ENCODE measurements at regions not wholly inside any gene's neighbourhood (a gene's known extent, or its start where the extent isn't known, plus 50 kb on each side); places are given as distances from the start of the nearest gene placed in this dataset.
"Not testable (repeated sequence)": the region's sequence is repeated elsewhere in the genome, so short reads cannot be mapped to it uniquely, and the experiment has no call there.

- no peak for DNase-seq (ENCODE audit: low read depth, low spot score)
These were observed 1223.9 kb downstream of the BRINP3 start for GRCh38 chr1:189253601-189254350.

GRCh38 chr1:189261128-189261527 lies 1216.5 kb downstream of the BRINP3 start:
- H3K27ac ChIP-seq; DNase-seq (ENCODE audit: low read depth, low spot score): not testable (repeated sequence)

More at GRCh38 chr1:189253601-189254350, 1223.9 kb downstream of the BRINP3 start:
- no peak overlapping the region for H3K27ac ChIP-seq

GRCh38 chr1:189269011-189269410 lies 1208.7 kb downstream of the BRINP3 start:
- no peak for DNase-seq (ENCODE audit: low read depth, low spot score)
- H3K27ac ChIP-seq = no peak overlapping the region

GRCh38 chr1:189274267-189274666 lies 1203.4 kb downstream of the BRINP3 start:
- H3K27ac ChIP-seq = no peak overlapping the region
- no peak for DNase-seq (ENCODE audit: low read depth, low spot score)

GRCh38 chr1:189275796-189276195 lies 1201.9 kb downstream of the BRINP3 start:
- DNase-seq (ENCODE audit: low read depth, low spot score) = no peak
- H3K27ac ChIP-seq = no peak overlapping the region

- DNase-seq (ENCODE audit: low read depth, low spot score) = no peak
These were observed 1188.3 kb downstream of the BRINP3 start for GRCh38 chr1:189289346-189289745.

GRCh38 chr1:189301235-189301634 lies 1176.4 kb downstream of the BRINP3 start:
- no peak overlapping the region for H3K27ac ChIP-seq
- no peak for DNase-seq (ENCODE audit: low read depth, low spot score)

More at GRCh38 chr1:189289346-189289745, 1188.3 kb downstream of the BRINP3 start:
- no peak overlapping the region for H3K27ac ChIP-seq

GRCh38 chr1:189305279-189305678 lies 1172.4 kb downstream of the BRINP3 start:
- H3K27ac ChIP-seq = no peak overlapping the region
- no peak for DNase-seq (ENCODE audit: low read depth, low spot score)

GRCh38 chr1:189311915-189312314 lies 1165.7 kb downstream of the BRINP3 start:
- no peak overlapping the region for H3K27ac ChIP-seq
- no peak for DNase-seq (ENCODE audit: low read depth, low spot score)

GRCh38 chr1:189312499-189312898 lies 1165.2 kb downstream of the BRINP3 start:
- no peak overlapping the region for H3K27ac ChIP-seq
- DNase-seq (ENCODE audit: low read depth, low spot score) = no peak

GRCh38 chr1:189313488-189313887 lies 1164.2 kb downstream of the BRINP3 start:
- DNase-seq (ENCODE audit: low read depth, low spot score) = no peak
- H3K27ac ChIP-seq = no peak overlapping the region

GRCh38 chr1:189315035-189315901 lies 1162.4 kb downstream of the BRINP3 start:
- no peak overlapping the region for H3K27ac ChIP-seq
- no peak for DNase-seq (ENCODE audit: low read depth, low spot score)

- DNase-seq (ENCODE audit: low read depth, low spot score) = no peak
- no peak overlapping the region for H3K27ac ChIP-seq
These were observed 1154.6 kb downstream of the BRINP3 start for GRCh38 chr1:189323091-189323490.

- H3K27ac ChIP-seq; DNase-seq (ENCODE audit: low read depth, low spot score): not testable (repeated sequence)
These were observed 1146.6 kb downstream of the BRINP3 start for GRCh38 chr1:189331071-189331470.

GRCh38 chr1:189336115-189337100 lies 1141.3 kb downstream of the BRINP3 start:
- H3K27ac ChIP-seq = no peak overlapping the region
- DNase-seq (ENCODE audit: low read depth, low spot score) = no peak

GRCh38 chr1:189349607-189350006 lies 1128.1 kb downstream of the BRINP3 start:
- DNase-seq (ENCODE audit: low read depth, low spot score) = no peak
- no peak overlapping the region for H3K27ac ChIP-seq

- DNase-seq (ENCODE audit: low read depth, low spot score) = no peak
- no peak overlapping the region for H3K27ac ChIP-seq
These were observed 1126.6 kb downstream of the BRINP3 start for GRCh38 chr1:189350983-189351616.

GRCh38 chr1:189351960-189352359 lies 1125.7 kb downstream of the BRINP3 start:
- H3K27ac ChIP-seq = no peak overlapping the region
- no peak for DNase-seq (ENCODE audit: low read depth, low spot score)

GRCh38 chr1:189356206-189356605 lies 1121.5 kb downstream of the BRINP3 start:
- no peak for DNase-seq (ENCODE audit: low read depth, low spot score)
- H3K27ac ChIP-seq = no peak overlapping the region

GRCh38 chr1:189357317-189357716 lies 1120.3 kb downstream of the BRINP3 start:
- no peak for DNase-seq (ENCODE audit: low read depth, low spot score)
- H3K27ac ChIP-seq = no peak overlapping the region
